Glomerular endothelial cell (primary cell): ENCODE measurements at regions not wholly inside any gene's neighbourhood (a gene's known extent, or its start where the extent isn't known, plus 50 kb on each side); places are given as distances from the start of the nearest gene placed in this dataset.
"Not testable (repeated sequence)": the region's sequence is repeated elsewhere in the genome, so short reads cannot be mapped to it uniquely, and the experiment has no call there.

Source experiments
- DNase-seq: peaks from one replicate; pipeline ENCODE4 v3.0.0-alpha.2; 2011; ENCODE audit warnings: low read depth, low spot score; ENCODE audit errors: extremely low read depth

GRCh38 chr5:125424402-125425141 is 678.1 kb upstream of the ZNF608 start:
- DNase-seq: no peak

- DNase-seq: no peak
These were observed 683.1 kb upstream of the ZNF608 start for GRCh38 chr5:125429498-125429897.

GRCh38 chr5:125433457-125433856 is 687.0 kb upstream of the ZNF608 start:
- no peak for DNase-seq

GRCh38 chr5:125439243-125439642 is 692.8 kb upstream of the ZNF608 start:
- no peak for DNase-seq

GRCh38 chr5:125440905-125441304 is 694.5 kb upstream of the ZNF608 start:
- DNase-seq: no peak

GRCh38 chr5:125446986-125447385 is 700.5 kb upstream of the ZNF608 start:
- DNase-seq: no peak

GRCh38 chr5:125450771-125451170 is 704.3 kb upstream of the ZNF608 start:
- no peak for DNase-seq

GRCh38 chr5:125451622-125452021 is 705.2 kb upstream of the ZNF608 start:
- DNase-seq: no peak

GRCh38 chr5:125452991-125453390 is 706.6 kb upstream of the ZNF608 start:
- no peak for DNase-seq

- DNase-seq: no peak
These were observed 708.6 kb upstream of the ZNF608 start for GRCh38 chr5:125455041-125455440.

GRCh38 chr5:125456005-125456404 is 709.6 kb upstream of the ZNF608 start:
- DNase-seq: not testable (repeated sequence)

- no peak for DNase-seq
These were observed 711.2 kb upstream of the ZNF608 start for GRCh38 chr5:125457617-125458016.

GRCh38 chr5:125458949-125459348 is 712.5 kb upstream of the ZNF608 start:
- not testable (repeated sequence) for DNase-seq

GRCh38 chr5:125461641-125462072 is 715.2 kb upstream of the ZNF608 start:
- no peak for DNase-seq

- no peak for DNase-seq
These were observed 717.1 kb upstream of the ZNF608 start for GRCh38 chr5:125463466-125464092.

- DNase-seq: no peak
These were observed 718.5 kb upstream of the ZNF608 start for GRCh38 chr5:125464847-125465432.

GRCh38 chr5:125465703-125466102 is 719.3 kb upstream of the ZNF608 start:
- DNase-seq: no peak

GRCh38 chr5:125467222-125467621 is 720.8 kb upstream of the ZNF608 start:
- DNase-seq: no peak

GRCh38 chr5:125470280-125470902 is 724.0 kb upstream of the ZNF608 start:
- no peak for DNase-seq

GRCh38 chr5:125476901-125477585 is 730.6 kb upstream of the ZNF608 start:
- DNase-seq: no peak

- no peak for DNase-seq
These were observed 731.1 kb upstream of the ZNF608 start for GRCh38 chr5:125477586-125477975.
